ENCODE measurements at regions not wholly inside any gene's neighbourhood (a gene's known extent, or its start where the extent isn't known, plus 50 kb on each side); places are given as distances from the start of the nearest gene placed in this dataset.

DNA sequence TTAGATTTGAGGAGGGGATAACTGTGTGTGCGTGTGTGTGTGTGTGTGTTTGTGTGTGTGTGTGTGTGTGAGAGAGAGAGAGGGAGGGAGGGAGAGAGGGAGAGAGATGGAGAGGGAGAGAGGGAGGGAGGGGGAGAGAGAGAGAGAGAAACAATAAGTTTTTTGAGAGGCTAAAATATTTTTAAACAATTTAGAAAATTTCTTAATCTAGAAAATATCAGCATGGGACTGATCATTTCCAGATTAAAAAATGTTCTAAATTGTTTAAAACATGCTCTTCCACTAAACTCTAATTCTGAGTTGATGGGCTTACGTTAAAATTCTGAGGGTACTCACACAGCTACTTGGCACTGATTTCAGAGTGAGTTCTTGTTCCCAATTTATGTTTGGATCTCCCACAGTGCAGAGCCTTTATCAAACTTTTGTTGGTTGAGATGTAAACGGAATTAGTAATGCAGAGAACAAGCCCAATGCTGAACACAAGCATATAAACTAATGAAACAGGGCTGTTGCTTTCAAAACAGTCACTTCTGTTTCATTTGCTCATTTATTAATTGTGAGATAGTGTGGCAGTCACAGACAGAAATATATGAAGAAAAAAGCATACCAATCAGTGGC, 73.4 kb upstream of the RGS2 start:
- DNase-seq (ENCODE audit: extremely low read depth in 1 of 4, low spot score in 3 of 4) = no peak
- POLR2A ChIA-PET = interaction anchor here (0.7 kb wide), 1 partner anchor 126 kb away, joined by 4 read pairs; no protein-coding TSS in a partner anchor
- intact Hi-C loops (cut with micrococcal nuclease) (no loop called here), in situ Hi-C loops (cut with MboI) (no loop called here)
- 0% methylated on average over 3 of the region's 3 CpGs for WGBS (ENCODE audit: insufficient coverage, low coverage, missing lambda C conversion rate)
- Histone ChIP-seq H3K27me3 (ENCODE audit: control insufficient read depth in 2 of 2, insufficient read depth in 2 of 2, low read length in 2 of 2) (no peaks in the 10 kb centered on the region), H3K9me1 (ENCODE audit: control insufficient read depth, insufficient read depth, low read length) (no peaks in the 10 kb centered on the region), H2AFZ (ENCODE audit: low read depth, low read length) (no peak overlapping the region), H3K4me2 (ENCODE audit: insufficient read depth, low read length) (no peak overlapping the region), H3K36me3 (ENCODE audit: control insufficient read depth, insufficient read depth, low read length) (no peaks in the 10 kb centered on the region), H3K9me3 (replicated peaks; ENCODE audit: control insufficient read depth, insufficient read depth, low read depth, low read length) (no peaks in the 10 kb centered on the region), H3K9ac (ENCODE audit: insufficient read depth in 1 of 2, low read depth in 2 of 2, low read length in 2 of 2) (no peak overlapping the region), H3K4me3 (no peak overlapping the region), H3K4me1 (replicated peaks in 1 of 2; ENCODE audit: control insufficient read depth in 2 of 2, insufficient read depth in 2 of 2, low read length in 2 of 2) (no peaks in the 10 kb centered on the region), H4K20me1 (replicated peaks; ENCODE audit: control insufficient read depth, insufficient read depth, low read length) (no peaks in the 10 kb centered on the region), H3K27ac (ENCODE audit: extremely low read depth, low read depth, low read length) (no peak overlapping the region), H3K79me2 (ENCODE audit: control insufficient read depth, insufficient read depth, low read length) (no peaks in the 10 kb centered on the region)
- ATAC-seq = no peak
- BruUV-seq (replicated peaks) = no TSS peak
- CTCF ChIA-PET (ENCODE audit: low intra/inter-chr PET ratio) = no interaction called here
- TF ChIP-seq, protein P1, sequence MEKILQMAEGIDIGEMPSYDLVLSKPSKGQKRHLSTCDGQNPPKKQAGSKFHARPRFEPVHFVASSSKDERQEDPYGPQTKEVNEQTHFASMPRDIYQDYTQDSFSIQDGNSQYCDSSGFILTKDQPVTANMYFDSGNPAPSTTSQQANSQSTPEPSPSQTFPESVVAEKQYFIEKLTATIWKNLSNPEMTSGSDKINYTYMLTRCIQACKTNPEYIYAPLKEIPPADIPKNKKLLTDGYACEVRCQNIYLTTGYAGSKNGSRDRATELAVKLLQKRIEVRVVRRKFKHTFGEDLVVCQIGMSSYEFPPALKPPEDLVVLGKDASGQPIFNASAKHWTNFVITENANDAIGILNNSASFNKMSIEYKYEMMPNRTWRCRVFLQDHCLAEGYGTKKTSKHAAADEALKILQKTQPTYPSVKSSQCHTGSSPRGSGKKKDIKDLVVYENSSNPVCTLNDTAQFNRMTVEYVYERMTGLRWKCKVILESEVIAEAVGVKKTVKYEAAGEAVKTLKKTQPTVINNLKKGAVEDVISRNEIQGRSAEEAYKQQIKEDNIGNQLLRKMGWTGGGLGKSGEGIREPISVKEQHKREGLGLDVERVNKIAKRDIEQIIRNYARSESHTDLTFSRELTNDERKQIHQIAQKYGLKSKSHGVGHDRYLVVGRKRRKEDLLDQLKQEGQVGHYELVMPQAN (IDR thresholded peaks at IDR 0.05; ENCODE audit: borderline replicate concordance) = no peak
- TF ChIP-seq ZNF764 (CRISPR knock-in tag; IDR thresholded peaks at IDR 0.05; ENCODE audit: low read depth) (no peak), HNRNPK (IDR thresholded peaks at IDR 0.05; ENCODE audit: low read depth, low read length, poor library complexity, severe bottlenecking) (peak; percentile 62)
- FAIRE-seq = no peak

DNA sequence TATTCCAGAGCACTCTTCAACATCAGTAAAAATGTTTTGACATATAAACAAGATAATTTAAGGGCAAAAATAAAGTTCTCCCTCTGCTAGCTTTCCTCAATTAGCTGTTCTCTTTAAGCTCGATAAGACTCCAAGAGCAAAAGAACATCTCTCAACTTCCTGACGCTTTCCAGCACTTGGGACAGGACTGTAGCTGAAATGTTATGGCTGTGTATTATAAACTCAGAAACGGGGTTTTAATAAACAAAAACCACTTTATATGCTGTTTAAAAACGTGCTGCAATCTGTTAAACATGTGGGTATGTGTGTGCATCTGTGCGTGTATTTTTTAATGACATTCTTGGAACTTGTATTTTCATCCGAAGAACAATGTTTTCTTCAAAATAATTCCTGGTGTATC, 71.5 kb upstream of the RGS2 start:
- ATAC-seq = no peak
- BruUV-seq (replicated peaks) = no TSS peak
- WGBS (ENCODE audit: insufficient coverage, low coverage, missing lambda C conversion rate) = 2% methylated on average over 6 of the region's 6 CpGs

More for the DNA sequence above, 71.5 kb upstream of the RGS2 start:
- H3K79me2 ChIP-seq (ENCODE audit: control insufficient read depth, insufficient read depth, low read length) = no peaks in the 10 kb centered on the region
- H3K4me1 ChIP-seq (replicated peaks in 1 of 2; ENCODE audit: control insufficient read depth in 2 of 2, insufficient read depth in 2 of 2, low read length in 2 of 2) = no peaks in the 10 kb centered on the region
- DNase-seq (ENCODE audit: extremely low read depth in 1 of 4, low spot score in 3 of 4) (no peak), FAIRE-seq (no peak)
- H3K27ac ChIP-seq (ENCODE audit: extremely low read depth, low read depth, low read length) = no peak overlapping the region
- H3K9me1 ChIP-seq (ENCODE audit: control insufficient read depth, insufficient read depth, low read length) = no peaks in the 10 kb centered on the region
- H2AFZ ChIP-seq (ENCODE audit: low read depth, low read length) = no peak overlapping the region
- POLR2A ChIA-PET = interaction anchor here (0.6 kb wide), 1 partner anchor 772 kb away, joined by 4 read pairs; no protein-coding TSS in a partner anchor
- no peak overlapping the region for H3K4me3 ChIP-seq
- intact Hi-C loops (cut with micrococcal nuclease) = no loop called here
- no peak overlapping the region for H3K9ac ChIP-seq (ENCODE audit: insufficient read depth in 1 of 2, low read depth in 2 of 2, low read length in 2 of 2)
- no peaks in the 10 kb centered on the region for H3K36me3 ChIP-seq (ENCODE audit: control insufficient read depth, insufficient read depth, low read length)
- CTCF ChIA-PET (ENCODE audit: low intra/inter-chr PET ratio) = no interaction called here
- in situ Hi-C loops (cut with MboI) = no loop called here
- no peaks in the 10 kb centered on the region for H4K20me1 ChIP-seq (replicated peaks; ENCODE audit: control insufficient read depth, insufficient read depth, low read length)
- TF ChIP-seq MED1 (CRISPR knock-in tag; IDR thresholded peaks at IDR 0.05; ENCODE audit: borderline replicate concordance) = no peak
- no peaks in the 10 kb centered on the region for H3K27me3 ChIP-seq (ENCODE audit: control insufficient read depth in 2 of 2, insufficient read depth in 2 of 2, low read length in 2 of 2)
- no peak overlapping the region for H3K4me2 ChIP-seq (ENCODE audit: insufficient read depth, low read length)
- H3K9me3 ChIP-seq (replicated peaks; ENCODE audit: control insufficient read depth, insufficient read depth, low read depth, low read length) = no peaks in the 10 kb centered on the region

Measured in K562 (cell line).